PC-3 (cell line): ENCODE measurements at regions not wholly inside any gene's neighbourhood (a gene's known extent, or its start where the extent isn't known, plus 50 kb on each side); places are given as distances from the start of the nearest gene placed in this dataset.

Experiments
- ATAC-seq: fragments of 200-7000 bp; cut with Tn5 transposase; 2 replicates; pipeline ENCODE4 v1.9.1; 2020; ENCODE audit warnings: mild to moderate bottlenecking, moderate library complexity
- BruUV-seq: library from RNA; stranded (reverse); fragments of 400-500 nt; replicated peaks from 2 replicates; lab custom pipeline; 2021; lab: Mats Ljungman, UMichigan
- CTCF ChIA-PET: fragments of 300-600 bp; sonication (Branson Sonifier 250); formaldehyde crosslinking; loops from one replicate; lab custom pipeline; 2022; ENCODE audit warnings: antibody characterized with exemption; lab: Charles Lee
- POLR2A ChIA-PET: fragments of 300-600 bp; sonication (Branson Sonifier 250); formaldehyde crosslinking; loops from one replicate; lab custom pipeline; 2022; ENCODE audit warnings: antibody characterized with exemption; ENCODE audit not compliant: unreplicated experiment; lab: Charles Lee
- DNase-seq: peaks from one replicate; pipeline ENCODE4 v3.0.0-alpha.2; 2015
- H2AFZ ChIP-seq: fragments of 300-600 bp; sonication (generic); 2 replicates; pipeline ENCODE4 v1.6.0; 2016; ENCODE audit warnings: antibody characterized with exemption, low read length
- H3F3A ChIP-seq: fragments of 300-600 bp; sonication (generic); one replicate; pipeline ENCODE4 v1.6.0; 2017; ENCODE audit warnings: antibody characterized with exemption, low read length, control low read depth, mild to moderate bottlenecking; ENCODE audit not compliant: unreplicated experiment
- H3K27ac ChIP-seq: fragments of 300-600 bp; sonication (generic); 2 replicates; pipeline ENCODE4 v1.5.1; 2016; ENCODE audit warnings: mild to moderate bottlenecking, low read length
- H3K27me3 ChIP-seq: fragments of 300-600 bp; sonication (generic); 2 replicates; pipeline ENCODE4 v1.6.1; 2016; ENCODE audit warnings: low read length, mixed read lengths
- H3K36me3 ChIP-seq: fragments of 300-600 bp; sonication (generic); 2 replicates; pipeline ENCODE4 v1.6.1; 2016; ENCODE audit warnings: low read depth, mixed run types, low read length, mixed read lengths
- H3K4me1 ChIP-seq: fragments of 300-600 bp; sonication (generic); 2 replicates; pipeline ENCODE4 v1.5.1; 2016; ENCODE audit warnings: low read length; ENCODE audit not compliant: insufficient read depth
- H3K4me2 ChIP-seq: fragments of 300-600 bp; sonication (generic); 2 replicates; pipeline ENCODE4 v1.6.0; 2016; ENCODE audit warnings: low read length
- H3K4me3 ChIP-seq: fragments of 300-600 bp; sonication (generic); 2 replicates; pipeline ENCODE4 v1.5.1; 2016; ENCODE audit warnings: mild to moderate bottlenecking, low read length, mixed read lengths
- H3K79me2 ChIP-seq: fragments of 300-600 bp; sonication (generic); 2 replicates; pipeline ENCODE4 v1.6.1; 2017; ENCODE audit warnings: low read length, mixed read lengths
- H3K9ac ChIP-seq: fragments of 300-600 bp; sonication (generic); 2 replicates; pipeline ENCODE4 v1.6.0; 2016; ENCODE audit warnings: mild to moderate bottlenecking, low read length
- H3K9me2 ChIP-seq: fragments of 300-600 bp; sonication (generic); replicated peaks from 2 replicates; pipeline ENCODE4 v1.6.1; 2016; ENCODE audit warnings: mixed run types, low read length, mixed read lengths
- H3K9me3 ChIP-seq: fragments of 300-600 bp; sonication (generic); 2 replicates; pipeline ENCODE4 v1.6.1; 2016; ENCODE audit warnings: low read length, mixed read lengths
- H4K20me1 ChIP-seq: fragments of 300-600 bp; sonication (generic); 2 replicates; pipeline ENCODE4 v1.6.1; 2016; ENCODE audit warnings: low read length, mixed read lengths
- CTCF ChIP-seq: fragments of 300-600 bp; sonication (generic); conservative IDR thresholded peaks from 2 replicates; pipeline ENCODE4 v1.5.1; 2017; ENCODE audit warnings: antibody characterized with exemption, low read depth, mild to moderate bottlenecking, low read length
- EZH2 ChIP-seq: fragments of 300-600 bp; sonication (generic); IDR thresholded peaks from one replicate; pipeline ENCODE4 v1.6.1; 2017; ENCODE audit warnings: antibody characterized with exemption, mild to moderate bottlenecking, low read length; ENCODE audit not compliant: unreplicated experiment
- EZH2phosphoT487 ChIP-seq: fragments of 300-600 bp; sonication (generic); IDR thresholded peaks from 2 replicates; pipeline ENCODE4 v1.6.1; 2018; ENCODE audit warnings: mild to moderate bottlenecking, antibody characterized with exemption, low read length, borderline replicate concordance
- intact Hi-C: fragments of 100-400 bp; cut with micrococcal nuclease; formaldehyde crosslinking; loops from 2 replicates; pipeline ENCODE4 v1.9.0; 2023

DNA sequence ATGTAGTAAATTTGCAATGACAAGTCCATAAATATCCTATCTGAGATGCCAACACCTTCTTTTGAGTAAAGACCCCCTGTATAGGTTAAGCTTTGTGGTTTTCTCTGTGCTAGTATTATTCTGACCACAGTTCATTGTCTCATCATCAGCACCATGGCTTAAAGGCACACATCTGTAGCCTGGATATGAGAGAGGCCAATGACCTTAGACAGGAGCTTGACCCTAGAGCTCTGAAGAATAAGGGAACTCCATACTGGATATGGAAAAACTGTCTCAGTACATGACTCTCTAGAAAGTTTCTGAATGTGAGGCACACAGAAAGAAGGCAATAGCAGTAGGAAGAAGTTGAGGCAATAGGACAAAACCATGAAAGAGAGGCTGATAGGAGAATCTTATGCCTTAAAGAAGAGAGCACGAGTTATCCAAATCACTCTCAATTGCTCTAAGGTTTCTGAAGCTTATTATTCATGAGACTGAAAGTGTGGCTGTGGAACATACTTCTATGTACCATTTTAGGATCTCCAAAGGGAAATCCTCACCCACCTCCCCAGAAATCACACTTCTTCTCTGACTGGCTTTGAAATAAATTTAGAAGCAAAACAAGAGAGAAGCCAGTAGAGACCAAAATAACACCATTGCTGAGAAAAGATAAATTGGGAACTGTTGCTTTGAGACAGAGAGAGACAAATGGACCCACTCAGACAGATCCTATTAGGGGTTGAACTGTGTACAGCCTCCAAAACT lies 150.2 kb downstream of the ABCA8 start:
- H3K9me2 ChIP-seq = no peaks in the 10 kb centered on the region

DNA sequence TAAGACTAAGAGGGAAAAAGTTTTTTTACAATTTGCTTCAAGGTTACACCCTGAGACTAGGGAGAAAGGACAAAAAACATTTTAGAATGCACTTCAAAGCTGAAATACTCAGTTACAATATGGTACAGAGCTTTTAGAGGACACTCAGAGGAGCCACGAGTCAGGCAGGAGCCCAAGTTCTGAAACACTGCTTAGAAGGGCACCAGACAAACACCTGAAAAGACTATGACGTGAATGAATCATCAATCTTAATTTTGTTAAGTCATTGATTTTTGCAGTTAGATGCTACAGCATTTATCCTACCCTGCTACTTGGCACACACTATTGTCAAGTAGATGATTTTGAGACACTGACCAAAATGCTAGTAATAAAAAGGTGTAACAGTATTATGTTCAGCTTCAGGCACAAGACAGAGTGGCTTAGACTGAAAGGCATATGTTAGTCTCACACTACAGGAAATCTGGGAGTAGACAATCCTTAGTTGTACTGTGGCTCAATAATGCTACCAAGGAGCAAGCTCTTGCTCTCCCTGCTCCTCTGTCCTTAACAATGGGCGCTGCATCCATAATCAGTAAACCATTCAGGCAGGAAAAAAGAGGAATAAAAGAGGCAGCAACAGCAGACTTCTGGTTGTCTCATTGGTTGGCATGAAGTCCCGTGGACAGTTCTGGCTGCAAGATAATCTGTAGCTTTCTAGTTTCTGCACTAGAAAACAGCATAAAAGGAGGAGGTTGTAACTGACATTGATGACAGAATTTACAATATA lies 151.8 kb downstream of the ABCA8 start:
- DNase-seq = no peak
- no peak overlapping the region for H3K4me3 ChIP-seq
- H3K27me3 ChIP-seq = 0 out of 2 replicates have a peak, but pooled peaks cover 3% of the 10 kb centered on the region
- H2AFZ ChIP-seq = no peak overlapping the region
- no peak overlapping the region for H3K4me2 ChIP-seq
- no peaks in the 10 kb centered on the region for H3F3A ChIP-seq
- BruUV-seq = no TSS peak
- H3K9me2 ChIP-seq = no peaks in the 10 kb centered on the region
- ATAC-seq = no peak; the same call in 1 of the 2 replicates
- intact Hi-C loops = no loop called here
- H3K4me1 ChIP-seq = no peaks in the 10 kb centered on the region
- CTCF ChIA-PET = no interaction called here
- H3K9me3 ChIP-seq = no peaks in the 10 kb centered on the region
- no peaks in the 10 kb centered on the region for H4K20me1 ChIP-seq
- POLR2A ChIA-PET = no interaction called here
- H3K27ac ChIP-seq = no peak overlapping the region
- H3K79me2 ChIP-seq = no peaks in the 10 kb centered on the region
- no peaks in the 10 kb centered on the region for H3K36me3 ChIP-seq
- TF ChIP-seq CTCF = no peak
- no peak for TF ChIP-seq EZH2
- TF ChIP-seq EZH2phosphoT487 = no peak
- H3K9ac ChIP-seq = no peak overlapping the region

More for the DNA sequence above, 150.2 kb downstream of the ABCA8 start:
- H3K9ac ChIP-seq = no peak overlapping the region
- H3K4me3 ChIP-seq = no peak overlapping the region
- ATAC-seq (no peak), DNase-seq (no peak)
- H2AFZ ChIP-seq = no peak overlapping the region
- POLR2A ChIA-PET = no interaction called here
- no peak for TF ChIP-seq EZH2phosphoT487
- TF ChIP-seq EZH2 = no peak
- no peak for TF ChIP-seq CTCF
- H3K9me3 ChIP-seq = no peaks in the 10 kb centered on the region
- no peaks in the 10 kb centered on the region for H3K4me1 ChIP-seq
- no TSS peak for BruUV-seq
- 0 out of 2 replicates have a peak, but pooled peaks cover 3% of the 10 kb centered on the region for H3K27me3 ChIP-seq
- CTCF ChIA-PET = no interaction called here
- no peaks in the 10 kb centered on the region for H3K79me2 ChIP-seq
- no peak overlapping the region for H3K27ac ChIP-seq
- no peaks in the 10 kb centered on the region for H3F3A ChIP-seq
- no peaks in the 10 kb centered on the region for H3K36me3 ChIP-seq
- no peak overlapping the region for H3K4me2 ChIP-seq
- intact Hi-C loops = no loop called here
- H4K20me1 ChIP-seq = no peaks in the 10 kb centered on the region
